GM18511 (cell line): ENCODE measurements at regions not wholly inside any gene's neighbourhood (a gene's known extent, or its start where the extent isn't known, plus 50 kb on each side); places are given as distances from the start of the nearest gene placed in this dataset.
"Not testable (repeated sequence)": the region's sequence is repeated elsewhere in the genome, so short reads cannot be mapped to it uniquely, and the experiment has no call there.

ENCODE experiments used
- ATAC-seq: cut with Tn5 transposase; IDR thresholded peaks from one replicate; pipeline ENCODE4 v1.9.1; 2021; ENCODE audit warnings: mild to moderate bottlenecking, moderate library complexity; ENCODE audit not compliant: unreplicated experiment

DNA sequence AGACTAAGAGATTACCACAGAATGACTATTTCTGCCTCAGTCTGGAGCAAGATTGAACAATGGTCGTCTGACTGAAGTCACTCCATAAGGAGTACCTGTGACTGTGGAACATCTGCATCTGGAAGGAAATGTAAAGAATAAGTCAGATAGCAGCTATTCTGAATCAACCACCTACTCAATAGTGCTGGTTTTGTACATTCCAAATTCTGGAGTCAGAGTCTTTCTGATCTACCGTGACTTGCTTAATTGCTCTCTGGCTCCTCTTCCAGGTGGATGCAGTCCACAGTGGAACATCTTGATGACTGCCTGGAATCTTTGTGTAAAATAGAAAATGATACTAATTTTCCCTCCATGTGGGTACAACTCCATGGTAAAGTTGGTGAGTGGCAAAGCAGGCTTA is 156.3 kb upstream of the SEMA3C start:
- no peak for ATAC-seq

DNA sequence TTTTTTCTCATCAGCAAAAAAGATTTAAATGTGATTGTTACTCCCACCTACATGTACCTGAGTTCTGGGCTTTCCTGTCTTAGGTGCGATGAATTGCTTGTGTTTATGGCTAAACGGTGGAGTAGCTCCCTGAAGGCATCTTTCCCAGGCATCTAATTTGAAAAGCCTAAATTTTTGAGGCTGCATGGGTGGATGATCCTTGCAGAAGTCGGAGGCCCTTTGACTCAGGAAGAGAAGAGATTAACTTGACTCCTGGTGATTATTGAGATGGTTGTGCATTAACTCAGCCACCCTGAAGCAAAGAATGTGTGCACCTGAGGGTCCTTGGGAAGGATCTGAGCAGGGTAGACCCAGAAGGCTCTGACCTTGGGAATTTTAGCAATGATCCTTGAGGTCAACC is 155.6 kb upstream of the SEMA3C start:
- no peak for ATAC-seq

DNA sequence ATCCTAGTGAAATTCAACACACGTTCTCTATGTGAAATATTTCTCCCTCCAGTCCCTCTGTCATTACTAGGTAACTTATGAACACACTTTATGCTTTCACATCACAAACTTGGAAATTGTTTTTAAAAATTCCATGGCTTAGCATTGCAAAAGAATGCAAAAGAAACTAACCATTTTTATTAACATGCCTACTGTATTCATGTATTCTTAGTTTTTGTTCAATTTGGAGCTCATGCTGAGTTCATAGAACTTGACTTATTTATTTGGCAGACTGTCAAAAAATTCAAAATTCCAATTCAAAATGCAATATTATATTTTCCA is 155.0 kb upstream of the SEMA3C start:
- no peak for ATAC-seq

DNA sequence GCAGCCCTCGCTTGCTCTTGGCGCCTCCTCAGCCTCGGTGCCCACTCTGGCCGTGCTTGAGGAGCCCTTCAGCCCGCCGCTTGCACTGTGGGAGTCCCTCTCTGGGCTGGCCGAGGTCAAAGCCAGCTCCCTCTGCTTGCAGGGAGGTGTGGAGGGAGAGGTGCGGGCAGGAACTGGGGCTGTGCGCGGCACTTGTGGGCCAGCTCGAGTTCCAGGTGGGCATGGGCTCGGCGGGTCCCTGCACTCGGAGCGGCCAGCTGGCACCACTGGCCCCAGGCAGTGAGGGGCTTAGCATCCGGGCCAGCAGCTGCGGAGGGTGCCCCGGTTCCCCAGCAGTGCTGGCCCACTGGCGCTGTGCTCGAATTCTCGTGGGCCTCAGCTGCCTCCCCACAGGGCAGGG is 152.1 kb upstream of the SEMA3C start:
- ATAC-seq: no peak

DNA sequence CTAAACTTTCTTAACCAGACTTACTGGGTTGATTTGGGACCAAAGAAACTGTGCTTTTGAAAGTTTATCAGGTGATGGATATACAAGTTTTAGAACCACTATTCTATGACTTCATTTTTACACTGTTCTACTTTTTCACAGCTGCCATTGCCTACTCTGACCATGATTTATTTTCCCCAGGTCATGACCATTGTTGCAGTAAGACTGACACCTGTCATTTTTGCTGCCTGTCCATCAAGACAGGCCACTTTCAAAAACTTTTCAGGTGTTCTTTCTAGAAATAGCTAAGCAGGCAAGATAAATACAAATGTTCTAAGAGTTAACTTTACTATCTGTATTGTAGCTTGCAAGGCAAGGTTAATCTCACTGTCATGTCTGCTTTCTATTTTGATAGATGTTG is 147.9 kb upstream of the SEMA3C start:
- no peak for ATAC-seq

DNA sequence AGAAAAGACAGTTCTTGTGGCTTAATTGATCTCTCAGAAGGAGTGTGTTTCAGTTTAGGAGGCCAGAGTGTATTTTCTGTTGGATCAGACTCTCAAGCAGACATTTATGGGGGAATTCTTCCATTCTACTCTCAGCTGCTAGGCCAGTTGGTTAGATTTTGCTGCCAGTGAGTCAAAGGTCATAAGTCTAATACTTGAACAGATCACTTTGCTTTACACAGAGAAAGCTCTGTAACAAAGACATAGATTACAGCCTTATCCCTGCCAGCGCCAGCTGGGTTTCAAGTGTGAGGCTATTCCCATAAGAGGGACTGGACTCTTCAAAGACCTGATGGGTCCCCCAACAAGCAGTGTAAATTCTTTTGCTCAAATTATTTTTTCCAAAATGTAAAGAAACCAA is 145.6 kb upstream of the SEMA3C start:
- no peak for ATAC-seq

DNA sequence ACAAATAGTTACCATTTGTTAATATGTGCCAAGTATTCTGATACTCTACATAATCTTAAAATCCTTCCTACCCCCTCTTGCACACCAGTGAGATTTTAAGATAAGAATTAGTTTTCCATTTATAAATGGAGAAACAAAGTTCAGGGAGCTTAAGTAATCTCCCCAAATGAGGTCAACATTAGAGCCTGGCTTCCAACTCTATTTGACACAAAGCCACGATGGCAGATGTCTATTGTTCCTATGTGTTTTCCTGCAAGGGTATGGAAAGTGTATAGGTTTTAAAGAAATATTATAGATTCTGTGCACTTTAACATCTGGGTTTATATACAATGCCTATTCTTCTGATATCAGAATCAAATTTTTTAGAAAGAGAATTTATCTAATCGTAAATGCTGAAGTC is 143.9 kb upstream of the SEMA3C start:
- ATAC-seq: no peak

DNA sequence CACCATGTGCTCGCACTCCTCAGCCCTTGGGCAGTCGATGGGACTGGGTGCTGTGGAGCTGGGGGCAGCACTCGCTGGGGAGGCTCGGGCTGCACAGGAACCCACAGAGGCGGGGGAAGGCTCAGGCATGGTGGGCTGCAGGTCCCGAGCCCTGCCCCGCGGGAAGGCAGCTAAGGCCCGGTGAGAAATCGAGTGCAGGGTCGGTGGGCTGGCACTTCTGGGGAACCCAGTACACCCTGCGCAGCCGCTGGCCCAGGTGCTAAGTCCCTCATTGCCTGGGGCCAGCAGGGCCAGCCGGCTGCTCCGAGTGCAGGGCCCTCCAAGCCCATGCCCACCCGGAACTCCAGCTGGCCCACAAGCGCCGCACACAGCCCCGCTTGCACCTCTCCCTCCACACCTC is 138.6 kb upstream of the SEMA3C start:
- not testable (repeated sequence) for ATAC-seq

DNA sequence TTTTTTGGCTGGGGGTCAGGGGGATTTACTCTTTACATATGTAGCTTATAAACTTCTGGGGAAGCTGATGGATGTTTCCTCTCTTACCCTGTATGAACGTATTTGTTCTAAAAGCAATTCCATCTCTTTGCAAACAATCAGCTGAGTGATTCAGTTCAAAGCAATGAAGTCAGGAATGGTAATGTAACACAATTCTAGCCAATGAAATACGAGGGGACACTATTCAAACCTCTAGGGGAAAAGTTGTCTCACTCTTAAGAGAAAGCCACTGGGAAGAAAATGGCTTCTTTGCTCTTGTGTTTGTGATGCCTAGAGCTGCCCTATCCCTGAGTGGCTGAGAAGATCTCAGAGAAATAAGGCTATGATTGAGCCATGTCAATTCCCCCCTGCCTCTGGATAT is 134.8 kb upstream of the SEMA3C start:
- no peak for ATAC-seq

DNA sequence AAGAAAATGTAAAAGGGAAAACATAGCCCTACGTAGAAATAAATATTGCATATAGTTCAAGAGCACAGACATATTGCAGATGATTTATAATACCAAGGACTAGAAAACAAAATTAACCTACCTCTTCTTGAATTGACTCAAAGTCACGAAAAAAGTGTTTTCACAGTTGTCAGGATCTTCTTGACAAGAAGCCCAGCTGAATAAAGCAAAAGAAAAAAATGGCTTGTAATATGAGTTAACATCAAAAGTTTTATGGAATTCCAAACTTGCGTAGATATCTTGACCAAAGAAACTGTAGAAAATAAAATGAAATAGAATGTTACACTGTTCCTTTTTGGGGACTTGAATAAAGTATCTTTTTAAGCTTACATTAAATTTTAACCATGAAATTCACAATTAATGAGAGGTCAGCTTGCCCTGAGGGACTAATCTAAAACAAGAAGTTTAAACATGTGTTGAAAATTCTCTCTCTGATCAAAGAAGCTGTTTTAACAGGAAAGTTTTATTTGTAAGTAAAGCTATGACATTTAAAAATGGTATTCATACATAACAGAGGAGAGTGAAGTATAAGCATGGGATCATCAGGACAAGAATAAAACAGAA is 133.1 kb upstream of the SEMA3C start:
- ATAC-seq: no peak

DNA sequence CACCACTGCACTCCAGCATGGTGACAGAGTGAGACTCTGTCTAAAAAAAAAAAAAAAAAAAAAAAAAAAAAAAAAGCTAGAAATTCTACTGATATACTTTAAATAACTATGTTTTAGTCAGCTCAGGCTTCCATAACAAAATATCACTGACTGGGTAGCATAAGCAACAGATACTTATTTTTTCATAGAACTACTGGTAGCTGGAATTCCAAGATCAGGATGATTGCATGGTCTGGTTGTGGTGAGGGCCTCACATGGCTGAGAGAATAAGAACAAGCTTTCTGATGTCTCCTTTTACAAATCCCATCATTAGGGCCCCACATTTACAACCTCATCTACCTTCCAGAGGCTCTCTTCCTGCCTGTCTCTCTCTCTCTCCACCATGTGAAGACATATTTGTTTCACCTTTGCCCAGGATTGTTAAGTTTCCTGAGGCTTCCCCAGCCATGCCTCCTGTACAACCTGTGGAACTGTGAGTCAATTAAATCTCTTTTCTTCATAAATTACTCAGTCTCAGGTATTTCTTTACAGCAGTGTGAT is 126.7 kb upstream of the SEMA3C start:
- ATAC-seq: no peak

DNA sequence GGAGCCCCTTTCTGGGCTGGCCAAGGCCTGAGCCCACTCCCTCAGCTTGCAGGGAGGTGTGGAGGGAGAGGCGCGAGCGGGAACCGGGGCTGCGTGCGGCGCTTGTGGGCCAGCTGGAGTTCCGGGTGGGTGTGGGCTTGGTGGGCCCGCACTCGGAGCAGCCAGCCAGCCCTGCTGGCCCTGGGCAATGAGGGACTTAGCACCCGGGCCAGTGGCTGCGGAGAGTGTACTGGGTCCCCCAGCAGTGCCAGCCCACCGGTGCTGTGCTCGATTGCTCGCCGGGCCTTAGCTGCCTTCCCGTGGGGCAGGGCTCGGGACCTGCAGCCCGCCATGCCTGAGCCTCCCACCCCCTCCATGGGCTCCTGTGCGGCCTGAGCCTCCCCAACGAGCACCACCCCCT is 123.8 kb upstream of the SEMA3C start:
- ATAC-seq: not testable (repeated sequence)

DNA sequence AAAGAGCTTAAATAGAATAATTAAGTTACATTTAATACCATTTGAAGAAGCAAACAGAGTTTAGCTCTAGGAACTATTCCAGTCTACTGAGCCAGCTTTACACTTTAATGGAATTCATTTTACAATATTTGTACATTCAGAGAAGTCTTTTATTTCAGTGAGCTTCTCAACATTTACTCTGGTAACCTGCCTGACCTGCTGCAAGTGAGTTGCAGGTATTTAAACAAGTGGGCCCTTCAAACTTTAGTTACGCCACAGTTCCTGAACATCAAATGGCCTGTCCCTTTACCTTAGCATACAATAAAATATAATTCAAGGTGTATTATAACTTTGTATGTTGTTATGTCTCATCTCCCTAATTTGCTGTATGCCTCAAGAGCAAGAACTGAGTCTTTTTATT is 121.6 kb upstream of the SEMA3C start:
- no peak for ATAC-seq

DNA sequence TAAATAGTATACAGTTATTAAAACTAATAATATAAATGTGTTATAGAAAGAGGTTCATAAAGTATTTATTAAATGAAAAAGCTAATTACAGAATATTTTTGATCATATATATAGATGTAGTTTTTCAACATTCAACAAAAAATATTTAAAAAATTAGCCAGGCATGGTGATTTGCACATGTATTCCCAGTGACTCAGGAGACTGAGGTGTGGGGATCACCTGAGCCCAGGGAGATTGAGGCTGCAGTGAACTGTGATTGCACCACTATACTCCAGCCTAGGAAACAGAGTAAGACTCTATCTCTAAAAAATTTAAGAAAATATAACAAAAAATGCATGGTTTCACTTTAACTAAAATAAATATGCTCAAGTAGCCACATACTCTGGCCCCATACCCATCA is 118.0 kb upstream of the SEMA3C start:
- no peak for ATAC-seq

DNA sequence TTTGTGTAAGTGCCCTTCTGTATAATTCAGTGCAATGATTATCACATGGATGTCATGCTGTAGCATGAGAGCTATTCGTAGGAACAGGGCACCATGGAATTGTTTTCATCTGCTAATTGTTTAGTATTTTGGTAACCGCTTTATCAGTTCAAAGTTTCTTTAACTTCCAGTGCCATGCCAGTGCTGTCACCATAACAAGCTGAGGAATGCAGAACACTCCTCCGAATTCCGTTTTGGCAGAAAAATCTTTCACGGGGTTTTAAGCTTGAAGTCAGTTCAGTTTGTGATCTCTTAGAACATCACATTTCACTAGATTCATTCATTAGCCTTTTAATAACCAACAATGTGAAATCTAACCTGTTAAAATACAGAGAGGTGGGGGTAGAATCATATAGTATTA is 117.2 kb upstream of the SEMA3C start:
- no peak for ATAC-seq

DNA sequence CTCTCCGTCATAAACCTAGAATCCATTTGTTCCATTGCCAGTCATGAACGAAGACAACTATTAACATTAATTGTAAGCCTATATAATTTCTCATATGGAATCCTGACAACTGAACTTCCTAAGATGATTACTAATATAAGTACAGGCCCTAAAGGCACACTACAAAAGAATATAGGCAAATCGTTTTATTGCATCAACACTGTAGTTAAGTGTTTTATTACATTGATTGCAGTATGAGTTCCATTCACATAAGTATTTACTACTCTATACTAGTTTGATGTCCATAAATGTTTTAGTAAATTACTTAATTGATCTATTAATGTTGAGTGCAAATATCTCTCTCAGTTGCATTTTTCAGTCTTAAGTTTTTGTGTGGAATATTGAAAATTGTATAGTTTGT is 113.1 kb upstream of the SEMA3C start:
- ATAC-seq: no peak

DNA sequence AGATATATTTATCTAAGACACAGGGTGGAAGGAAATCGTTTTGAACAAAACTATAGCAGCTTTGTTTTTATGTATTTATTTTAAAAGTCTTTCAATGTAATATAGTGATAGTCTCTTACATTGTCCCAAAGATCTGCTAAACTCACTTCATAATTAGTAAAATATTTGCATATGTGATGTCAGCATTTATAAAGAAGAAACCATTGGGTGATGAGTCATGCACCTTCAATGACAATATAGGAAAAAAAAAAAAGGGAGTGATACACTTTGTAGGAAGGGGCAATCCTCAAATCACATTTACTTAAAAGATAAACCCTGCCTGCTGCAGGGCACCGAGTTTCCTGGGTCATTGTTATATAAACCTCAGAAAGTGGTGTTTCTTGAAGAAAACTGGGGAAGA is 112.4 kb upstream of the SEMA3C start:
- no peak for ATAC-seq

DNA sequence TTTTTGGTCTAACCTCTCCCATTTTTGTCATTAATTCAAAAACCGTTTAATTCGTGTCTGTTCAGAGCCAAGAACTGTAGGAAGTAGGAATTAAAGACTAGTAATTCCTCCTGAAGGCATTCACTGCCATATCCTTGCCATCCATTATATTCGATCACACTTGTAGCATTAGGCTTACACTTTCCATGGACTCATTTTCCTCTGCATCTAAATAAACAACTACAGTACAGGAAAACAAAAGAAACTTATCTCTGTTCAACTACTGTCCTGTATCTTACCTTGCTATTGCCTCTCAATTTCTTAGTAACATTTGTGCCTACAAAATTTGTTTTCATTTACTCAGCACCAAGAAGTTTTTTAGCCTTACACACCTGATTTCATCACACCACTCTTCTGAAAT is 111.6 kb upstream of the SEMA3C start:
- ATAC-seq: no peak

DNA sequence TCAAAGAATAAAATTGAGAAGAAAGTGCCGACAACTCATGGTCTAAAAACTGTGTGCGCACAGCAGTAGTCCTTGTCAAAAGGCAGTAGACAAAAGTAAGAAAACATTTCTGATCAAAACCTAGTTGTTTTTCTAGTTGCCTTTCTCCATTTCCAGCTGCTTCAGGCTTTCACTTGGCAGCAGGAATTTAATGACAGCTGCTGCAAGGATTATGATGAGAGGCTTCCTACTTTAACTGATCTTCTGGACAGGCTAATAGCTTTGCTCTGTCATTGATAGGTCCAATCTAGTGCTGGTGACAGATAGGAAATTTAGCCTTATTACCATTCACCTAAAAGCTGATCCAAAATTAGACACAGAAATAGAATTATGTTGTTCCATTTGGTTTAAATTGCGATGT is 110.7 kb upstream of the SEMA3C start:
- no peak for ATAC-seq

DNA sequence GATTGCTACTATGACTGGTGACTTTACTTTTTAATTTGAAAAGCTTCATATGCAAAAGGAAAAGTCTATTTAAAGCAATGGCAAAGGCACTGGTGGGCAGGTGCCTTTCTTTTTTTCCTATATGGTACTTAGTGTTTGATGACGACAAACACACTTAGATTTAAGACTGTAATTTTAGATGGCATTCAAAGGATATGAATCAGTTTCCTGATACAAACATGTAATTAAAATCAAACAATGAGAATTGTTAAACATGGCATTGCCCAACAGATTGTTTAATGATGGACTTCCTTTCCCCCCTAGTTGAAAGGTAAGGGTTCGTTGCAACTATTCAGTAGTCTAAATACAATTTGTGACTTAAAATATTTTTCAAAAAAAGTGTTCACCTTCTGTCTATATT is 106.5 kb upstream of the SEMA3C start:
- no peak for ATAC-seq

DNA sequence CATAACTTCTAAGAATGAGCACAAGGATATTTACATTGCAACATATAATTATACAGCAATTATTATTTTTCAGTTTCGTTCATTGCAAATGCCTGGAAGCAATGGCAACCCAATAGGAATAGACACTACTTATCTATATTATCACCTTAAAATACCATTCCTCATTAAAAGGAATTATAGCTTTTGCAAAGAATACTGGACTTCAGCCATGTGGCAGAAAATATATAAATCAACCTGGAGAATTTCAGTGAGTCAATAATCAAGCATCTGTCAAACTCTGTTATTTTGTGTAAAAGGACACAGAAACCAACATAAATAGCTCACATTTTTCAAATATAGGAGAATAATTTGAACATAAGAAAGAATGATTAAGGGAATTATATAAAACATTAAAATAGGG is 96.1 kb upstream of the SEMA3C start:
- ATAC-seq: no peak

DNA sequence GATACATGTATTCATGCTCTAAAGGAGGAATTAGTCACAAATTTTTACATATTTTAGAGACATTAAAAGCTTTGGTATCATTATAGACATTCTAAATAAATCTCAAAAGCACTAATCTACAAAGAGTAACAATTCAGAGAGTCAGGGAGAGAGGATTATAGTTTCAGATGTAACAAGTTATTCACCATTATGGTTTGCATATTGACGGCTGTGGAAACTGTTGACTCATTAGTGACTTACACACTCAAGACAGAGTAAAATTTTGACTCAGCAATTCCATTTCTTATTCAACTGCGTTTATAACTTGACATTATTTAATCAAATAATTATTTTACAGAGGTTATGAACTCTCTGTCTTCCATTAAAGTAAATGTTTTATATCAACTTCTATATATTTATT is 95.4 kb upstream of the SEMA3C start:
- no peak for ATAC-seq

DNA sequence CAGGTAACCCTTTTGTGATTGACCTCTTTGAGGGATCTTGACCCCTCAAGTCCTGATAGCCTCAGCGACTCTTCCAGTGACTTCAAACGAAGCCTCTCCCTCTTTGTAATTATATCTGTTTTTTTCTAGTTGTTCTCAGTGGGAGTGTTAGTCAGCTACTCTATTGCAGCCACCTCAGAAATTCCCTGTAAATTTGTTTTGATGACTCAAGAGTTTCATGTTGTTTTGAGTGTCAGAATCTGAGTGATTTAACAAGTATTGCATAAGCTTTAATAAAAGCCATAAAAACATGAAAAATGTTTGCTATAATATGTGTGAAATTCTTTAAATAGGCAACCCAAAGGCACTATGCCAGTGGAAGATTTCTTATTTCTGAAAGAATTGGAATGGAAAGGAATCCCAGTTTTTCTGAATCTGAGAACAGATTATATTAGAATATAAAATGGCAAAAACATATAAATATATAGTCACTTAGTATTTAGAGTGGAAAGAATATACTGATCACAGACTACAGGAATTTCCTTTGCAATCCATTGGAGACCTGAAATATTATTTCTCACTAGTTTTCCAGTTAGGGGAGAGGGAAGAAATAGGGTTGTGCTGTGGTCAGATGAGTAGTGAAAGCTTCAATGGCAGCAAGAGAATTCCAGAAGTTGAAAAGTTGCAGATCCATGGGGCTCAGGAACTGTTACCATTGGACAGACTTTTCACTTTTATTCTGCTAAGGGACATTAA is 94.4 kb upstream of the SEMA3C start:
- ATAC-seq: no peak
